Hematopoietic multipotent progenitor cell treated with erythropoietin and hydrocortisone succinate and interleukin-3 and kit ligand, for 8 days (in vitro differentiated cells): ENCODE measurements at regions not wholly inside any gene's neighbourhood (a gene's known extent, or its start where the extent isn't known, plus 50 kb on each side); places are given as distances from the start of the nearest gene placed in this dataset.
"Not testable (repeated sequence)": the region's sequence is repeated elsewhere in the genome, so short reads cannot be mapped to it uniquely, and the experiment has no call there.

Experiments
- DNase-seq: peaks from one replicate; pipeline ENCODE4 v3.0.0-alpha.2; 2015

DNA sequence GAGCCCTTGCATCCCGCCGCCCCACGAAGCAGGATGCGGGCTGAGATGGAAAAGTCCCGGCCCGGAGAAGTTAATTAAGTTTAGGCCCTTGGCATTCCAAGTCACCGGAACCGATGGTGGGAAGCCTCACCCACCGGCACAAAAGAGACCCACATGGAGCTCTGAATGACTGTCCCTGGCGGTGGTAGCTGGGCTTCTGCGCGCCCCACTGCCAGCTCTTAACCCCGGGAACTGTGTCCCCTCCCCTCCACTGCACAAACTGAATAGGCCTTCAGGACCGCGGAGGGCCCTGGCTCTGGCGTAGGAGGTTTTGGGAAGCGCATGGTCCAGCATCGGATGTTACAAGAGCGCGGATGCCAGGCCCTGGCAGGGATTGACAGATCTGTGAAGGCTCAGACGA is 291.1 kb upstream of the TUT7 start:
- DNase-seq, result no peak

DNA sequence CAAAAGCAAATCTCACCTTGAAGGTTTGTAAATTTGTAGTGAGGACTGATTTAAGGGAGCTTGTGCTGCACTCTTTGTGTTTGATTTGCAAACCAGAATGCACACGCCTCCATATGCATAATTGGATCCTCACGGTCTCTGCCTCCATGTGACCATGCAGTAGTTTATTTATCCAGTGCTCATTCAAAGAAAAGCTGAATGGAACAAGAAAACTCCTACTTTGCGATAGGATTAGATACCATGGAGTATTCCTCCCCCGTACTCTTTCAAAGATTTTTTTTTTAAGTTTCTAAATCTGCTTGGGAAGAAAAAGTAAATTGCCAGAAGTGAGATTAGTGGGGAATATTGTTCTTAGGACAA is 290.4 kb upstream of the TUT7 start:
- DNase-seq, result no peak

DNA sequence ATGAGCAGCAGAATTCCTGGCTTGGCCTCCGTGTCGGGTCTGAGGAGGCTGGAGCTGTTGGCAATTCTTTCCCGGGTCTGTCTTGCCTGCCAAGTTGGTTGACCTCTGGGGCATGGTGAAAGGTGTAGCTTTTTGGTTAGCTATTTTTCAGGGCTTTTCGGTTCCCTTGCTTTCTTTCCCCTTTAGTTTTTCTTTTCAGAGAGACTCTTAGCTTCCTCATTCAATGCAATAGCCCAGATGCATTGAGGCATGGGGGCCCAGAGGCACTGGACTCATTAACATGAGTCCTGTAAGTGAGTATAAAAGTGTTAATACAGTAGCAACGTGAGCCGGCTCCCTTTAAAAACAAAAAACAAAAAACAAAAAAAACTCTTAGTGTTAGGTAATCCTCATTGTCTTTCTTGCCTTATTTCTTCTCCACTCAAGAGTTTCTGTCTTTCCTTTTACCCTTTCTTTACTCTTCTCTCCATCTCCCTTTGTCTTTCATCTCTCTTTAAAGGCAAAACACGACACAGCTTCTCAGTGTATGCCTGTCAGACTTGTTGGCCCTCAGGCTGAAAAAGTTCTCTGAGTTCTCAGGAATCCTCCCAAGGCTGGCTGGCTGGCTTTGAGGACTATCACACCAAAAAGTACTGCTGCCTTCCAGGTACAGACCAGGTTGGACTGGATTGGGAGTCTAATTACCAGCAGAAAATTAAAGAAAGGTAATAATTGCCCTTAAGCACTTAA is 289.9 kb upstream of the TUT7 start:
- DNase-seq, result no peak

DNA sequence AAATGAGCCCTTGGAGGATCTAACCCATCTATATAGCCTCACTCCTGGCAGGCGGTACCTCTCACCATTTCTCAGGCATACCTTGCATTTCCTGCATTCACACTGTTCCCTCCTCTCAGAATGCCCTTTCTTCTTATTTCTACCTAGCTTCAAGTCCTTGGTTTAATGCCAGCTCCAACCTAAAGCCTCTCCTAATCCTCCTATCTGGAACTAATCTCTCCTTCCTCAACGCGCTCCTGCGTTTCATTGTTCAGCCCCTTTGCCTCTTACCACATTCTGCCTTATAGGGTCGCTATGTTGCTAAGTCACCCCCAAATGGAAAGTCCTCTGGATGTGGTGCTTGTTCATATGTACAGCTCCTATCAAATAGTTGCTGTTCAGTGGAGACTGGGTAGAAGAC is 288.5 kb upstream of the TUT7 start:
- DNase-seq, result no peak

DNA sequence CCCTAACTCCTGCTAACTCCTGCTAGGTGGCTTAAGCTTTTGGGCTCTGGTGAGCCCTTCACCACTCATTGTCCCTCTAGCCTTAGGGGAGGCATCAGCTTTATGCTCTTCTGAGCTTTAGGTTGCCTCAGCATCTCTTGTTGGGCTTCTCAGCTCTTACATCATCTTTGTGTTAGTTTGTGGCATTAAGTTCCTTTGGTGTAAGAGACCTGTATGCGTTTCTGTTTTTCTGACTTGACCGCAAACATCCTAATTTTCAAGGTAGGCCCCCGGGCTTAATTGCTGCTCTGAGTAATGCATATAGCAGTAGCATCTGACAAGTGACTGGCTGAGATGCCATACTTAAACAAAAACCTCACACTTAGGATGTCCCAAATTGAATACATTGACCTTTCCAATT is 287.8 kb upstream of the TUT7 start:
- DNase-seq, result no peak

DNA sequence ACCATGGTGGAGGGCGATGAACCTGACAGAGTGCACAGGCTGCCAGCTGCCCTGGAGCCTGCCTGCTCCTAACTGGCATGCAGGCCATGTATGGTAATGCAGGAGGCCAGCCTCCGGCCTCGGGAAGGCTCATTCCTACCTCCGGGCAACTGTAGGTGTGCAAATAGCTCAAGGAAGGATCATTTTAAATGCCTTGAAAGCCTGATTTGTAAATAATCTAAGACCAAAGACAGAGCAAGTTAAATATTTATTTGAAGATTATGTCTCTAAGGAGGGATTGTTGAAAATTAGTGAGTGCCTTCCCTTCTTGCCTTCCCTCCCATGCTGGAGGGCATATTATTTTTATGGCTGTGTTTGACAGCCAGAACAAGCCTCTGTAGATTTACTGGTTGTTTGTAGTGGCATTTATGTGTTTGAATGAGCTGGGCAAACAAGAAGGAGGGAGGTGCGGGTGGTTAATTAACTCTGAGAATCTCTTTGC is 285.7 kb upstream of the TUT7 start:
- DNase-seq, result no peak

DNA sequence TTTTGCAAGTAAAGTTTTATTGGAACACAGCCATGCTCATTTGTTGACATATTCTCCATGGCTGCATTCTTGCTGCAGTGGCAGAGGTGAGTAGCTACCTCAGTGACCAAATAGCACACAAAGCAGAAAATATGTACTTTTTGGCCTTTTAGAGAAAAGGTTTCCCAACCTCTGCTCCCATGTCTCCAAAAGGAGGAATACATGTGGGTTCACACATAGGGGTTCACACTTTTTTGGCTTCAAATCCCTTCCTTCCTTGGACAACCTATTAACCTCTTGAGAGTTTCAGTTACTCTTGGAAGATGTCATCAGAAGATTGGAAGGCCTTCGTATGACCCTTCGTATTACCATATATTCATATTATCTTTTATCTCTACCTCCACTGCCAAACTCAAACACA is 285.1 kb upstream of the TUT7 start:
- no peak for DNase-seq

DNA sequence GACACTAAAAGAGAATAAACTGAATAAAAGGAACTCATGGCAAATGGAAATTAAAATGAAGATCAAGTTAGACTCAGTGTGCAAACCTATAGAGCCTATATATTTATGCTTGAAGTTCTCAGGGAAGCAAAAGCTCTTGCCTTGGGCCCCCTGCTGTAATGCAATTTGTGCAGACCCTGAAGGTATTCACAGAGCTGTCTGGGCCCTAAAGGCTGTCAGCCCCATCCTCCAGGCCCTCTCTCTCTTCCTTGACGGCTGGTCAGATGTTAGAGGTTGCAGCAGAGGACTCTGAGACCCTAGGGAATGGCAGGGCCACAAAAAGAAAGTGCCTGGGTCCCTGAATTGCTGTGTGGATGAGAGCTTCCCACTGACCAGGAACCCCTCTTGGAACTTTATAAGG is 283.9 kb upstream of the TUT7 start:
- DNase-seq, result no peak

DNA sequence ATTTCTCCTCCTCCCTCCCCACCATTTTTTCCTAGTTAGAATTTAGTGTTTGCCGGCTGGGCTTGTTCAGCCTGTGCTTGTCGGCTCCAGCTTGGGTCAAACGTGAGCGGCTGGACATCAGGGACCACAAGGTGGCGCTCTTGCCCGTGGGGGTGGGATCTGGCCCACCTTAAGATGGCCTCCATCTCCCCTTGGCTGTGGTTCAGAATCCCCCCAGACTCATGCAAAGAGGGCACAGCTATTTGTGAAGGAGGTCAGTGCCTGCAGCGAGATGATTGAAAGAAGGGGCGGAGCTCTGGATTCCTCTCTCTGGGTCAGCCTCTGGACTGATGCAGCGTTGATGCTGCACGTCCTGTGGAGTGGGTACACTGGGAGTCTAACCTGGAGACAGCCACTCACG is 283.3 kb upstream of the TUT7 start:
- DNase-seq, result no peak

DNA sequence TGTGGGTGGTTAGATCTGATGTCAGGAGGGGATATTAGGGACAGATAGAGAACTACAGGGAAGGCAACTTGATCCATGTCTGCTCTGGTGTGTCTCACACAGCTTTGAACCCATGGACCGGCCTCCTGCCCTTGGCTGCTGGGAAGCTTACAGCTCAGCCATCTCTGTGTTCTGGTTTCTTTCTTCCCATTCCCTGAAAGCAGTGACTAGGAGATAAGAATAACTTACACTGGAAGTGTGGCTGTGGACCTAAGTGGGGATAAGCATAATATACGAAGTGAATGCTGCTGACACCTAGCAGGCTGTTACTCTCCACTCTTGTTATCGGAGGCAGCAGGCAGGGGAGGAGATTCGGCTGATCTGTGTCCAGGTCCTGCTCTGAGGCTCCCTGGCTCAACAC is 282.3 kb upstream of the TUT7 start:
- DNase-seq, result no peak

DNA sequence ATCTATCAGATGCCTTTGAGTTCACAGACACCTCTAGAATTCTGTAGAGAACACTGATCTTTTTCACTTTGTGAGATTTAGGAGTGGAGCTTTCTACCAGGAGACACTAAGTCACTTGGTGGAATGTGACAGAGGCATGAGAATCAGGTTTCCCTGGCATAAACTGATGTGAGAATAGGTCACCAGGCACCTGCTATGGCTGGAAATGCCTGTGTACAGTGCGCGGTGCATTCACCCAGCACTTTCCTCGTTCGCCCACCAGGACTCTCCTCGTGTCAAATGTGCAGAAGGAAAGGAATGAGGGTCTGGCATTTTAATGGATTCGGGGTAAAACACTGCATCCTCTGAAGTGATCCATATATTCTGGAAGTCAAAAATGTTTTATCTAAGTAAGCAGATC is 281.8 kb upstream of the TUT7 start:
- DNase-seq, result no peak

DNA sequence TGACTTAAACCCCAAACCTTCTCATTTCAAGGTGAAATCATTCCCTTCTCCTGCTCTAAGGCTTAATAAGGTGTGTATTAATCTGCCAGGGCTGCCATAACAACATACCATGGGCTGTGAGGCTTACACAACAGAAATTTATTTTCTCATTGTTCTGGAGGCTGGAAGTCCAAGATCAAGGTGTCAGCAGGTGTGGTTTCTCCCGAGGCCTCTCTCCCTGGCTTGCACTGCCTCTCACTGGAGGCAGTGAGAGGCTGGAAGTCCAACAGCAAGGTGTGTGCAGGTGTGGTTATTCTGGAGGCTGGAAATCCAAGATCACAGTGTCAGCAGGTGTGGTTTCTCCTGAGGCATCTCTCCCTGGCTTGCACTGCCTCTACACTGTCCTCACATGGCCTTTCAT is 280.3 kb upstream of the TUT7 start:
- DNase-seq, result no peak

DNA sequence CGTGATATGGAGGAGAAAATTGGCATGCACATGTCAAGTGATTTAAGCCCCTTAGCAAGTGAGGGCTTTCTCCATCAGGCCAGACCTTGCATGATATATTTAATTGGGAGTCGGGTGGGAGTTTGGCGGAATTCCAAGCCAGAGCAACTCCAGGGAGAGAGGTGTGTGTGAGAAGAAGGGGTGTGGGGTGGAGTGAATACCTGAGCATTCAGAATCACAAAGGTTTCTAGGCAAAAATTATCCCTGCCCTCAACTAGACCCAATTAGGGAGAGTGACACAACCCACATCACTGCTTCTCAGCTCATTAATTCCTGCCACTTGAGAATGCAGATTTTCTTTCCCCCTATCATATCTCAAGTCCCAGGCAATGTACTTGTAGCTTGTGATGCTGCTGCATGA is 279.7 kb upstream of the TUT7 start:
- DNase-seq, result no peak

DNA sequence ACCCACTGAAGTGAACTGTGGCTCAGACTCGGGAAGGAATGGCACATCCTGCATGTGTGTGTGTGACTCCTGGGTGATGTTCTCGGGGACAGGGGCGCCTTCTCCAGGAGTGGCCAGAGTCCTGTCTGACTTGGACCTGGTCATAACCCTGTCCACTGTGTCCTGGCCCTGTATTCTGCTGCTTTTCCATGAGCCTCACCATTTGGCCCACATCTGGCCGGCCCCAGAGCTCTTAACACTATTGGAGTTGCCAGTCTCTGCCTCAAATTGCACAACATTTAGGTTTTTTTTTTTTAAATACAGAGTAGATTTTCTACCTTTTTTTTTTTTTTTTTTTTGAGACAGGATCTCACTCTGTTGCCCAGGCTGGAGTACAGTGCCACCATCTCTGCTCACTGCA is 278.3 kb upstream of the TUT7 start:
- DNase-seq, result no peak

DNA sequence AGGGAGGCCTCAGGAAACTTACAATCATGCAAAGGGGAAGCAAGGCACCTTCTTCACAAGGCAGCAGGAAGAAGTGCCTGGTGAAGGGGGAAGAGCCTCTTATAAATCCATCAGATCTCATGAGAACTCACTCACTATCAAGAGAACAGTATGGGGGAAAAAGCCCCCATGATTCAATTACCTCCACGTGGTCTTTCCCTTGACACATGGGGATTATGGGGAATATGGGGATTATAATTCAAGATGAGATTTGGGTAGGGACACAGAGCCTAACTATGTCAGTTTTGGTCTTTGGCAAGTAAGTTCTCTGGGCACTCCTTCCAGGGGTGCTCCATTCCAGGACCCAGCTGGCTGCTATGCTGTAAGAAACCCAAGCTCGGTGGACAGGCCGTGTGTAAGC is 275.3 kb upstream of the TUT7 start:
- DNase-seq, result no peak

DNA sequence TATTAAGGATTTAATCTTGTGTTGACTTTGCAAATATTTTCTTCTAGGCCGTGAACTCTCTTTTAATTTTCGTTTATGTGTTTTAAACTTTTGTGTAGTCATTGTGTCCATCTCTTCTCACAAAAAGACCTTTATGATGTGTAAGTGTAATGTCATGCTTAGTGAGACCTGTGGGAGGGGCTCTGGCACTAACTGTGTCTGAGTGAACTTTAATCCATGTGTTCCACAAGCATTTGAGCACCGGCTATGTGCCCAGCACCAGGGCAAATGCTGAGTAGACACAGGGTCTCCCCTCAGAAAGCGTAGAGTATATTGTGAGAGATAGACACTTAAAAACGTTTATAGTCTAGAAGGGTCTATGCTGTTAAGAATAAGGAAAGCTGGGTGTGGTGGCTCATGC is 272.6 kb upstream of the TUT7 start:
- DNase-seq, result no peak

DNA sequence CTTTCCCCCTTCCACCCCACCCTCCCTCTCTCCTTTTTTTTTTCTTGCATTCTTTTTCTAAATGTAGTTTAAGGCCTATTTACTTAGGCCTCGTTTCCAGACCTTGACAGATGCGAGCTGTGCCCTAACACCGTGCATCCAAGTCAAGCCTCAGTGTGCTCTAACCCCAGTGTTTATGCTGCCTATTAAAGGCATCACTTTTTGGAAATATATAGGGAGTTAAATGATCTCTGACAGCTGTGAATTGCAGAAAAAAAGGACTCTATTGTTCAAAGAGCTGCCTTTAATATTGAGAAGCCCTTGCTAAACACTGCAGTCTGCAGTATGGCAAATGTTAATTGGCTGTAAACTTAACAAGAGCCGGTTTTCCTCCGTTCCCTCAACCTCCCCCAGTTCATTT is 270.4 kb upstream of the TUT7 start:
- DNase-seq, result no peak

DNA sequence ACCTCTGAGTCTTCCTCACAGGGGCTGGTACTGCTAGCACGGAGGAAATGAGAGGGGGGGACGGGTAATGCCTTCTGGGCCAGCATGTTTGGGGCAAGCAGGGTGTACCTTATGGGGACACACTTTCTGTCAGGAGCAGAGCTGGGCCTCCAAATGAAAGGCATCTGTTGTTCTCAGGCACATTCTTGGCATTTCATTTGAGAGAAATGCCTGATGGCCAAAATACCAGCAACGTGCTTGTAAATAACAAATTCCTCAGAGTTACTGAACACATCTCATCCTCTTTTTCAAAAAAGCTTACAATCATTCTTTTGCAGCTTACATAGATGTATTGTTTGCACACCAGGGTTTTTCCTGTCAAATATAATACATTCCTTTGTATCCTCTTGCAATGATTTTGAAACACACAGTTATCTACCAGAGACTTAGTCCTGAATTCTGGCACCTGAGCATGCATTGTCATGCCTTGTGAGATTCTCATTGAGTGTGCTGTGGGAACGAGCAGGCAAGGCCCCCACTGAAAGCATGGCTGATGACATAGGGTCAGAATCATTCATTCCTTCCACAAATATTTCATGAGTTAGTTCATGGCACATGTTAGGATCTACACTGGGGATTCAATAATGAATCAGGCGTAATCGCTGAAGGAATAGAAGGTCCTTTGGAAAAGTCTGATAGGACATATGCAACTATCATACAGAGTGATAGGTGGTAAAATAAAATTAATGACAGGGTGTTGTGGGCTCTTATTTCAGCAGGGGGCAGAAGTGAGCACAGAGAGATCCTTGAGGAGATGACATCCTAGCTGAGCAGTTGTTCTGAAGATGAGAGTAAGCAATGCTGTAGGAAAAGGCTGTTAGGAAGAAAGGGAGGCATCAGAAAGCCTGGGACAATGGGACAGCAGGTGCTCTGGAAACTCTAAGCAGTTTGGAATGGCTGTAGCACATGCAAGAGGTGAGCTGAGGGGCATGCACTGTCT is 260.9 kb upstream of the TUT7 start:
- DNase-seq, result peak; percentile 29

DNA sequence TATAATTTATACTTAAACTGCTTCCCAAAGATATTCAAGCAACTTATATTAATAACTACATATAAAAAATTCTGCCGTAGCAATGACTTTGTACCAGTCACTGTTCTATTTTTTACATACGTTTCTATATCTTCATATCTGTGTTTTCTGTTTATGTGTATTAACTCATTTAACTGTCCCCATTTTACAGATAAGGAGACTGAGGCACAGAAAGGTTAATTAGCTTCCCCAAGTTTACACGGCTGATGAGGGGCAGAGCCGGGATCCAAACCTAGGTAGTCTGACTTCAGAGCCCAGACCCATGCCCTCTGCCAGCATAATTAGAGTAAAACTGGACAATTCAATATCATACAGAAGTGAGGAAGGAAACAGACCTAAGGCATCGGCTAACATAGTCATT is 259.7 kb upstream of the TUT7 start:
- DNase-seq, result no peak

DNA sequence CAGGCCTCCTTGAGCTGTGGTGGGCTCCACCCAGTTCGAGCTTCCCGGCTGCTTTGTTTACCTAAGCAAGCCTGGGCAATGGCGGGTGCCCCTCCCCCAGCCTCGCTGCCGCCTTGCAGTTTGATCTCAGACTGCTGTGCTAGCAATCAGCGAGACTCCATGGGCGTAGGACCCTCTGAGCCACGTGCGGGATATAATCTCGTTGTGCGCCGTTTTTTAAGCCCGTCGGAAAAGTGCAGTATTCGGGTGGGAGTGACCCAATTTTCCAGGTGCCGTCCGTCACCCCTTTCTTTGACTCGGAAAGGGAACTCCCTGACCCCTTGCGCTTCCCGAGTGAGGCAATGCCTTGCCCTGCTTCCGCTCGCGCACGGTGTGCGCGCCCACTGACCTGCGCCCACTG is 257.3 kb upstream of the TUT7 start:
- DNase-seq, result not testable (repeated sequence)

DNA sequence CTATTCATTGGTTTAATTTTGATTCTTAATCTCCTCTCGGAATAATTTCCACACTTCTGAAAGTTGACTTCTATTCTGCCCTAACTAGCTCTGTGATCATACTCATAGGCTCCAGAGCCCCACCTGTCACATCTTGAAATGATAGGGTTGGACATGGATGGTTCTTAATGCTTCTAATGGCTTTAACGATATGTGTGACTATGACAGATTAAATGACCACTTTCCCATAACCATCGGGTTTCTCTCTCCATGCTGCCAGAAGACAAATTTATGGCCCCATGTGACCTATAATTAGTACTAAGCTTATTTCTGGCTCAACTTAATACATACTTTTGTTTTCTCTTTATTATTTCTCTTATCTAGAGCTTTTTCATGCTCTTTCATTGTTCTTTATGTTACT is 251.1 kb upstream of the TUT7 start:
- DNase-seq, result no peak

DNA sequence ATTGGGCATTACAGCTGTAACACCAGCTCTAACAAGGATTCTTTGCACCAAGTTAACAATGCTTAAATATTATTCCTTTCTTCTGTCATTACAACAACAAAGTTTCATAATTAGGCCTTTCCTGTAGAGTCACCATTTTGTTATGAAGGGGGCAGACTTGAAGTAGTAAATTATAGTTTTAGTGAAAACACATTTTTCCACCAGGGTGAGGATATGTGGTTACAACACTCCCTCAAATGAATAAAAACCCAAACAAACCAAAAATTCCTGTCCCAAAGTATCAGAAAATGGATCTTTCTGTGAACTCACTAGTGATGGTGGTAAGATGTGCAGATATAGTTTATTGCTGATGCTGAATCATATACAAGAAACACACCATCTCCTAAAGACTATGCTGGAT is 250.5 kb upstream of the TUT7 start:
- no peak for DNase-seq

DNA sequence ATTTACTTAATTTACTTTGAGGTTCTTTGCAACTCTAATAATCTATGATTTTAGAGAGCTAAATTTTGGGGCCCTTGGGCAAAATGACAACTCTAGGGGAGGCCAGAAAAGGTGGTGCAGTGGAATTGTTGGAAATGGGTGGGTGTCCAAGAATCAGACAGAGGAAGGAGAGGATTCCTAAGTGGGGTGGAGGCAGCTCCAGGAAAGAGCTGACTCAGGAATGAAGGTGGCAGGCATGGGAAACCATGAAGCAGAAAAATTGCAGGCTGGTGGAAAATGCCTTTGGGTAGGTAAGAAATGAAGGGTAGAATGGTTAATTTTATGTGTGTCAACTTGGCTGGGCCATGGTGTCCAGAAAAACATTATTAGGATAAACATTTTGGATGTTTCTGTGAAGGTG is 248.5 kb upstream of the TUT7 start:
- DNase-seq, result no peak

DNA sequence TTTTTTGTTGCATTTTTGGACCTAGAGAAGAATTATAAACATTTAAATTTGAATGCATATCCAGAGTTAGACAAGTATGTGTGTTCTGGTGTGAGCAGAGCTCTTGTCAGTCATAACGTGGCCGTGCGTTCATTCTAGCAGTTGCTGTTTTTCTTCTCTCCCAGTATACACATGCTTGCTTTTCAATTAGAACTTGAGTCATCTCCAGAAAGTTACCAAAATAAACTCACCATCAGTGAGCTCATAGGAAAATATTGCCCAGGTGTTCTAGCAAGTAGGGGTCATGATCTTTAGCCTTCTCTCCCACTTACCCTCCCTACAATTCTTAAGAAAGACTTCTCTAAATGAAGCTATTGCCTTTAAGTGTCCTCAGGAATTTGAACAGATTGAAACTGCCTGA is 247.5 kb upstream of the TUT7 start:
- no peak for DNase-seq
